ENCODE measurements at regions not wholly inside any gene's neighbourhood (a gene's known extent, or its start where the extent isn't known, plus 50 kb on each side); places are given as distances from the start of the nearest gene placed in this dataset.

DNA sequence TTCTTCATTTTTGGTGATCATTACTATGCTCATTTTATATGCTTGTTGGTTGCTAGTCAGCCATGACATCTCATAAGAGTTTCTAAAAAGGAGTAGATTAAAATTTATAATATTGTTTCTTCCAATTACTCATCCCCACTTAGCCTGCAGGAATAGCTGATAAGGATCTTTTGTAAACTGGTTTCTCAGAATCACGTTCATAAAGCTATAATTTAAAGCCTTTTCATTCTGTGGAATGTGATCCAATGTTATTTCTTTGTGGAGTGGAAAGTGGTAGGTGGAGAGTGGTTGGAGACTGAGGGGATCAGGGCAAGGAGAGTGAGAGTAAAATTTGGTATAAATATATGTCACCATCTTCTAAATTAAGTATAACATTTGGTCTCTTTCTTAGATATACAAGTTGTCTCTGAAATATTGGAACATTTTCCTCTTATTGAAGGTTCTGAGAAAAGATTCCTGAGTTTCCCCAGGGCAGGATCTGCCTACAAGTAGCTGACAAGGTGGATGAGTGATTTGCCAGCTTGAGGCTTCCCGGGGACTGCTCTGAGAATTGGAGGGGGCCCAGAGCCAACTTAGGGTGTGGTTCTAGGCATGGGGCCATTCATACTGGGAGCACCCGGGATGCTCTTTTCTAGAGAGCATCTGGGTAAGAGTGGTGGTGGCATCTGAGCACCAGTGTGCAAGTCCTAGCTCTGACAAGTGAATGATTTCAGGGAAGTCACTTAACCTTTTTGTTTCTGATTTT lies 116.4 kb downstream of the TBX19 start:
- Histone ChIP-seq H3K27me3 (no peaks in the 10 kb centered on the region), H3K27ac (no peak overlapping the region), H3K36me3 (no peaks in the 10 kb centered on the region), H3K4me3 (no peak overlapping the region), H3K9me3 (no peaks in the 10 kb centered on the region), H3K4me1 (no peaks in the 10 kb centered on the region), H3K9ac (ENCODE audit: low read depth in 2 of 2, low read length in 2 of 2) (no peak overlapping the region)
- TF ChIP-seq, protein P1, sequence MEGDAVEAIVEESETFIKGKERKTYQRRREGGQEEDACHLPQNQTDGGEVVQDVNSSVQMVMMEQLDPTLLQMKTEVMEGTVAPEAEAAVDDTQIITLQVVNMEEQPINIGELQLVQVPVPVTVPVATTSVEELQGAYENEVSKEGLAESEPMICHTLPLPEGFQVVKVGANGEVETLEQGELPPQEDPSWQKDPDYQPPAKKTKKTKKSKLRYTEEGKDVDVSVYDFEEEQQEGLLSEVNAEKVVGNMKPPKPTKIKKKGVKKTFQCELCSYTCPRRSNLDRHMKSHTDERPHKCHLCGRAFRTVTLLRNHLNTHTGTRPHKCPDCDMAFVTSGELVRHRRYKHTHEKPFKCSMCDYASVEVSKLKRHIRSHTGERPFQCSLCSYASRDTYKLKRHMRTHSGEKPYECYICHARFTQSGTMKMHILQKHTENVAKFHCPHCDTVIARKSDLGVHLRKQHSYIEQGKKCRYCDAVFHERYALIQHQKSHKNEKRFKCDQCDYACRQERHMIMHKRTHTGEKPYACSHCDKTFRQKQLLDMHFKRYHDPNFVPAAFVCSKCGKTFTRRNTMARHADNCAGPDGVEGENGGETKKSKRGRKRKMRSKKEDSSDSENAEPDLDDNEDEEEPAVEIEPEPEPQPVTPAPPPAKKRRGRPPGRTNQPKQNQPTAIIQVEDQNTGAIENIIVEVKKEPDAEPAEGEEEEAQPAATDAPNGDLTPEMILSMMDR (IDR thresholded peaks at IDR 0.05), result no peak
- intact Hi-C loops (cut with DNase I), result no loop called here
- DNase-seq, result no peak

DNA sequence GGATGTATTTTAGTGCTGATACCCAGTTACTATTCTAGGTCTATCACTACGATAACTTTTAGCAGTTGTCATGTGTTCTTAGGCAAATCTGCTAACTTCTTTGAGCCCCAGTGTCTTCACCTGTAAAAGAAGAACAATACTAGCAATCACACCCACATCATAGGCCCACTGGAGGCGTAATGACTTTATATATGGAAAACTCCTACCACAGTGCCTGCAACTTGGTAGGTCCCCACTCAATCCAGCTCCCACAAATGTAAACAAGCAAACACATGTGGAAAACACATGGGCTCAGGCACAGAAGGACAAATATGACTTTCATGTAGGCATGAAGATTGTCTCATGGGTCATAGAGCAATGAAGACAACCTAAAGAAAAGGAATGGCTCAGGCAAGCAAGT lies 115.8 kb downstream of the TBX19 start:
- Histone ChIP-seq H3K9me3 (no peaks in the 10 kb centered on the region), H3K27me3 (no peaks in the 10 kb centered on the region), H3K27ac (no peak overlapping the region), H3K4me3 (no peak overlapping the region), H3K36me3 (no peaks in the 10 kb centered on the region), H3K9ac (ENCODE audit: low read depth in 2 of 2, low read length in 2 of 2) (no peak overlapping the region), H3K4me1 (no peaks in the 10 kb centered on the region)
- DNase-seq, result no peak
- TF ChIP-seq, protein P1 (IDR thresholded peaks at IDR 0.05), result no peak
- intact Hi-C loops (cut with DNase I), result no loop called here

DNA sequence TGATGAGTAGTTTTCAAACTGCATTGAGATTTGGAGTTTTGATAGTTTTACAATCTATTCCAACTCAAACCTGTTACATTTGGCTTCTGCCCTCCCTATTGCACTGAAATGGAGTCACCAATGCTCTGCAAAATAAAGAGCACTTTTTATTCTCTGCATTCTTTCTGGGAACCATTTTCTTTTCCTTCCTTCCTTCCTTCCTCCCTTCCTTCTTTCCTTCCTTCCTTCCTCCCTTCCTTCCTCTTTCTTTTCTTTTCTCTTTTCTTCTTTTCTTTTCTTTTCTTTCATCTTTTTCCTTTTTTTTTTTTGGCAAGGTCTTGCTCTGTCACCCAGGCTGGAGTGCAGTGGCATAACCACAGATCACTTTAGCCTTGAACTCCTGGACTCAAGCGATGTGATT lies 114.2 kb downstream of the TBX19 start:
- Histone ChIP-seq H3K4me3 (no peak overlapping the region), H3K27me3 (no peaks in the 10 kb centered on the region), H3K36me3 (no peaks in the 10 kb centered on the region), H3K4me1 (no peaks in the 10 kb centered on the region), H3K27ac (no peak overlapping the region), H3K9me3 (no peaks in the 10 kb centered on the region), H3K9ac (ENCODE audit: low read depth in 2 of 2, low read length in 2 of 2) (no peak overlapping the region)
- DNase-seq, result no peak
- intact Hi-C loops (cut with DNase I), result no loop called here
- TF ChIP-seq, protein P1 (IDR thresholded peaks at IDR 0.05), result no peak

DNA sequence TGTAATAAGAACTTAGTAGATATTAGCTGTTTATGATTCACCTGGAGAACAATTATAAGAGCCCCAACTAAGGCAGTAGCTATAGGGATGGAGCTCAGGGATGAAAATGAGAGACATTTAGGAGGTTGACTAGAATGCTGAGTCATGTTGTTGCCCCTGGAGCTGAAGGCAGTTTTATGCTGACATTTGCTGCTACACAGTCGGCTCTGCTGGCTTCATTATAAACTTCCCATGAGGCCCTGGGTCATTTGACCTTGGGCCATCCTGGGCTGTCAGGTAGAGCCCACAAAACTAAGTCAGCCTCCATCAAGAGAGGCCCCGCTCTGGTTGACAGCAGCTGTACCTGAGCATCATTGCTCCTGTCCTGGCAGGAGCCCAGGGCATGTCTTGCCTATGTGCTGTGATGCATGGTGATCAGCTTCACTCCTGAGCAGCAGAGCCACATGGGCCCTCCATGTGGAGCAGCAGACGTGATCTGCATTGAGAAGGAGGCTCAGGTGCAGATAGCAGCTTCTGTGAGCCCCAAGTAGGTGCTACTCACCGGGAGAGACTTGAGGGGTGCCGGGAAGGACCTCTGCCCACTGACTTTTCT lies 112.4 kb downstream of the TBX19 start:
- Histone ChIP-seq H3K27me3 (no peaks in the 10 kb centered on the region), H3K4me3 (no peak overlapping the region), H3K9ac (ENCODE audit: low read depth in 2 of 2, low read length in 2 of 2) (no peak overlapping the region), H3K27ac (no peak overlapping the region), H3K36me3 (no peaks in the 10 kb centered on the region), H3K9me3 (no peaks in the 10 kb centered on the region), H3K4me1 (no peaks in the 10 kb centered on the region)
- DNase-seq, result no peak
- intact Hi-C loops (cut with DNase I), result no loop called here
- TF ChIP-seq, protein P1 (IDR thresholded peaks at IDR 0.05), result no peak

DNA sequence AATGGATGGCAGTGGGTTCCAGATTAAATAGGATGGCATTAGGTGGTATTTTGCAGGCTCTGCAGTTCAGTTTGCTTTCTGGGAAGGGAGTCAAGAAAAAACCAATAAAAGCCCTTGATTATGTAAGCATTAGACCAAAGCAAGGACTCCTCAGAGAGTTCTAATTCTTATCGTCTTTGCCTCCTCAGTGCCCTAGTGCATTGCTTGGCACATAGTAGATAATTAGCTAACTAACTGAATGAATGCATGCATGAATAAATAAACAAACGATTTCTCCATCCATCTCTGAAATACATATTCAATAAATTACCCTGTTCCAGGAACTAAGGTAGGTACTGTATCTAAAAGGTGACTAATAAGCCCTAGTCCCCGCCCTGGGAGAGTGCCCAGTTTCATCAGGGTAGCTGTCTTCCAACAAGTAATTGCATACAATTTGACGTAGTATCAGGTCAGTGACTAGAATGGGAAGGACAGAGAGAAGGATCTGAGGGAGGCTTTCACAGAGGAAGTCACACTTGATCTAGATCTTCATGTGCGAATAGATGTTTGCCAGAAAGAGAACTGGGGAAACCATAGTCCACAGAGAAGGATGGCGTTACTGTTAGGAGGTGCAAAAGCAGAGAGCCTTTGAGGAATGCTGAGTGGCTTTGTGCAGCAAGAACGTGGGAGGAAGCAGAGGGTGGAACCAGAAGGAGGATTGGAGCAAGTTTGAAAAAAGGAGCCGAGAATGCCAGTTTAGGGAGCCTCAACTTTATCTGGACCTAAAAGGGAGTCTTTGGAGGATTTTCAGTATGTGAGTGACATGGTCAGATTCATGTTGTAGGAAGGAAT lies 111.4 kb downstream of the TBX19 start:
- peak; percentile 18 for DNase-seq
- Histone ChIP-seq H3K9me3 (no peaks in the 10 kb centered on the region), H3K4me3 (no peak overlapping the region), H3K9ac (ENCODE audit: low read depth in 2 of 2, low read length in 2 of 2) (no peak overlapping the region), H3K27me3 (no peaks in the 10 kb centered on the region), H3K4me1 (no peaks in the 10 kb centered on the region), H3K27ac (no peak overlapping the region), H3K36me3 (no peaks in the 10 kb centered on the region)
- intact Hi-C loops (cut with DNase I), result no loop called here
- TF ChIP-seq, protein P1 (IDR thresholded peaks at IDR 0.05), result no peak
